GM10266 (cell line): ENCODE measurements at regions not wholly inside any gene's neighbourhood (a gene's known extent, or its start where the extent isn't known, plus 50 kb on each side); places are given as distances from the start of the nearest gene placed in this dataset.

Source experiments
- DNase-seq: peaks from one replicate; pipeline ENCODE4 v3.0.0; 2012; ENCODE audit errors: extremely low spot score
- CTCF ChIP-seq: IDR thresholded peaks from 2 replicates; pipeline ENCODE4 v1.5.1; 2012; ENCODE audit warnings: mild to moderate bottlenecking, low read depth; ENCODE audit not compliant: control insufficient read depth, insufficient read depth; ENCODE audit errors: missing control alignments

GRCh38 chr1:68653882-68654281, 157.0 kb upstream of the DEPDC1 start:
- TF ChIP-seq CTCF = no peak
- no peak for DNase-seq

- TF ChIP-seq CTCF = no peak
- no peak for DNase-seq
Observed at GRCh38 chr1:68673771-68674170, 176.9 kb upstream of the DEPDC1 start.

- DNase-seq = no peak
- no peak for TF ChIP-seq CTCF
Observed at GRCh38 chr1:68675336-68675735, 178.5 kb upstream of the DEPDC1 start.

GRCh38 chr1:68677684-68678351, 180.9 kb upstream of the DEPDC1 start:
- DNase-seq = no peak
- no peak for TF ChIP-seq CTCF

- no peak for DNase-seq
- no peak for TF ChIP-seq CTCF
Observed at GRCh38 chr1:68696221-68696620, 199.3 kb upstream of the DEPDC1 start.

- TF ChIP-seq CTCF = no peak
- no peak for DNase-seq
Observed at GRCh38 chr1:68703921-68704354, 207.1 kb upstream of the DEPDC1 start.

- DNase-seq = no peak
Observed at GRCh38 chr1:68704800-68705443, 208.0 kb upstream of the DEPDC1 start.

More at GRCh38 chr1:68704800-68705443, 208.0 kb upstream of the DEPDC1 start:
- TF ChIP-seq CTCF = no peak
